Esophagus squamous epithelium (tissue), 5 donors: ENCODE measurements at regions not wholly inside any gene's neighbourhood (a gene's known extent, or its start where the extent isn't known, plus 50 kb on each side); places are given as distances from the start of the nearest gene placed in this dataset.

Experiments used
- DNase-seq: peaks from one replicate; lab custom pipeline; 2025; lab: John Stamatoyannopoulos, UW
- H3K27ac ChIP-seq, 4 donors: fragments of 200-600 bp; sonication (generic); one replicate each; pipeline ENCODE4 v1.5.1; 2016 to 2019; ENCODE audit warnings: mild to moderate bottlenecking in 1 of 4
- H3K27me3 ChIP-seq, 4 donors: fragments of 200-600 bp; sonication (generic); 1 replicate in 3 of 4; 2 replicates in 1 of 4; pipeline versions ENCODE4 v1.5.1 to v1.6.0; 2017 to 2021; ENCODE audit warnings: antibody characterized with exemption in 1 of 4
- H3K36me3 ChIP-seq, 3 donors: fragments of 200-600 bp; sonication (generic); one replicate each; pipeline ENCODE4 v1.5.1; 2016 to 2019
- H3K4me1 ChIP-seq, 3 donors: fragments of 200-600 bp; sonication (generic); one replicate each; pipeline ENCODE4 v1.5.1; 2017 to 2019
- H3K4me3 ChIP-seq, 4 donors: fragments of 200-600 bp; sonication (generic); 1 replicate in 3 of 4; 2 replicates in 1 of 4; pipeline ENCODE4 v1.5.1; 2016 to 2019; ENCODE audit warnings: mild to moderate bottlenecking in 2 of 4, moderate library complexity in 1 of 4
- H3K9me3 ChIP-seq, 3 donors: fragments of 200-600 bp; sonication (generic); one replicate each; pipeline ENCODE4 v1.5.1; 2016 to 2019
- CTCF ChIP-seq, 6 experiments: fragments of 450-650 bp in 4 of 6; fragments of 200-600 bp in 2 of 6; sonication (generic) in 2 of 6; IDR thresholded peaks; one replicate each; pipeline ENCODE4 v1.5.1; 2016 to 2019; ENCODE audit warnings: antibody characterized with exemption in 6 of 6, mild to moderate bottlenecking in 4 of 6, moderate library complexity in 4 of 6
- POLR2A ChIP-seq, 4 donors: fragments of 450-650 bp; IDR thresholded peaks; one replicate each; pipeline ENCODE4 v1.6.1; 2017; ENCODE audit warnings: antibody characterized with exemption in 4 of 4, mild to moderate bottlenecking in 4 of 4, moderate library complexity in 3 of 4
- WGBS, 2 donors: methylation state at CpG; one replicate each; pipeline ENCODE4 v1.1.5; 2018; 5-methylcytosine and 5-hydroxymethylcytosine counted together
- intact Hi-C: fragments of 100-400 bp; cut with DNase I; formaldehyde crosslinking; loops from one replicate; pipeline ENCODE4 v1.15.0; 2022
- donor health status: DM: yes; HTN: yes; CAD: no.

DNA sequence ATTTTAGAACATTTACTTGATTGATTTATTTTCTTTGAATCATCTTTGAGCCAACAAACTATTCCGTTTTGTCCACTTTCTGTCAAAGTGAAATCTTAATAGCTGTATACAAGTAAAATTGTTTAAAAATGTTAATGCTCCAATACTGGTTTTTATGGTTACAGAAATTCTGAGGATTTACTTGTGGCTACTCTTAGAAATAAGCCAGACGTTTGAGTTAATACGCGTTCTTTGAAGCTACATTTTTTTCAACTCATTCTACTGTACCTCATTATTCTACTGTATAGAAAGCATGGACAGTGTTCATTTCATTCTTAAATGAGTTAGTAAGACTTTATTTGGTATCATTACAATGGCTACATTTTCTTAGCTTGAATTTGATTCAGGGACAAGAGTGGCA is 996.2 kb upstream of the FLRT2 start:
- H3K9me3 ChIP-seq = no peaks in the 10 kb centered on the region
- no peak overlapping the region for H3K27ac ChIP-seq
- 82 to 84% methylated on average over 4 of the region's 4 CpGs for WGBS, 2 donors
- intact Hi-C loops = no loop called here
- TF ChIP-seq POLR2A (IDR thresholded peaks at IDR 0.05) (no peak), CTCF (IDR thresholded peaks at IDR 0.05) (no peak)
- no peaks in the 10 kb centered on the region for H3K27me3 ChIP-seq
- no peaks in the 10 kb centered on the region for H3K4me1 ChIP-seq
- no peak overlapping the region for H3K4me3 ChIP-seq
- no peak for DNase-seq
- H3K36me3 ChIP-seq = no peaks in the 10 kb centered on the region

DNA sequence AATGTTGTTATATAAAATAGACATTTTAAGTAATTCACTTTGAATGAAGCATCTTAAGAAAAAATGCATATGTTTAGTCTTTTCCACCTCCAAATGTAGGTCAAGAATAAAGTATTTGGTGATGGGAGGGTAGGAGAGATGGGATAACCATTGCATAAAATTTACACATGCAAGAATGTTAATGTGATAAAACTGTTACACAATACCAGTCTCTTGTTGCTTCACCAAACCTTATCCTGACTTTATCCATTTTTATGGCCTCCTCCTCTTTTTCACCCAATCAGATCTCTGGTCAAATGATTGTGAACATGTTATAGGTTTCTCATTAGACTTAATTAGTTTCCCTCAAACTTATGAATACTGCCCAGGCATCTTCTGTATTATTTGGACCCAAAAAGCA is 994.5 kb upstream of the FLRT2 start:
- H3K4me1 ChIP-seq = no peaks in the 10 kb centered on the region
- H3K9me3 ChIP-seq = no peaks in the 10 kb centered on the region
- no peak for TF ChIP-seq CTCF (IDR thresholded peaks at IDR 0.05)
- TF ChIP-seq POLR2A (IDR thresholded peaks at IDR 0.05) = no peak
- no peaks in the 10 kb centered on the region for H3K36me3 ChIP-seq
- H3K27ac ChIP-seq = no peak overlapping the region
- H3K4me3 ChIP-seq = no peak overlapping the region
- intact Hi-C loops = no loop called here
- H3K27me3 ChIP-seq = no peaks in the 10 kb centered on the region
- no peak for DNase-seq

DNA sequence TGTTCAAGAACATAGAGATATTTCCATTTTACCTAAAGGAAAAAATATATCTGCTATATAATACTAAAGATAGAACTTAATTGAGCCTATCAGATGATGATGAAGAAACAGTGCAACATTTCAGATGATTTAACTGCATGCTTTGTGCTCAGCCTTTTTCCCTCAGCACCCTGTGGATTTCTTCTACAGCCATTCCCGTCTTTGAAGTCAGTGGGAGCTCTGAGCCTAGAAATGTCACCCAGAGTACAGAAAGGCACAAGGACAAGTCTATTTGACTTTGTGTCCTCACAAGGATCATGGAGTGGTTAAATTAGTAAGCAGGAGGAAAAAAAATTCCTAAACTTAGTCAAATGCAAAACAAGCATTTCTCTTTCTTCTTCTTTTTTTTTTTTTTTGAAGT is 994.0 kb upstream of the FLRT2 start:
- intact Hi-C loops = no loop called here
- Histone ChIP-seq H3K36me3 (no peaks in the 10 kb centered on the region), H3K4me1 (no peaks in the 10 kb centered on the region), H3K27me3 (no peaks in the 10 kb centered on the region), H3K4me3 (no peak overlapping the region), H3K27ac (no peak overlapping the region), H3K9me3 (no peaks in the 10 kb centered on the region)
- no peak for TF ChIP-seq CTCF (IDR thresholded peaks at IDR 0.05)
- no peak for TF ChIP-seq POLR2A (IDR thresholded peaks at IDR 0.05)
- WGBS, 2 donors = 67 to 82% methylated on average over 1 of the region's 1 CpG
- no peak for DNase-seq

DNA sequence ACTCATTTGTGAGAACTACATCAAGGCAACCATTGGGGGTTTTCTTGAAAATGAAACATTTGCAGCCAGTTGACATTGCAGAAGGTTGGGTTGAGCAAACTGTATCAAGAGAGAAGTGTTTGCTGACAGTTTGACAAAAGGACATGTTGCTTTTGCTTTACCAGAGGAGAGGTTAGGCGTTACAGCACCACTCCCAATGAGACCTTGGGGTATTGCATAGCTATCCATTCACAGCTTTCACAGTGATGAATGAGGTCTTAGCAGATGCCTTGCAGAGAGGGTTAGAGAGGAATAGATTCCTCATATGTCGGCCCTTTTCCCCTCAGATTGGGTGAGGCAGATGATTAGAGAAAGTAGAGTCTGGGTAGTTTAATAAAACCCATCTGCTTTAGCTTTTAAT is 988.9 kb upstream of the FLRT2 start:
- no peak for DNase-seq
- Histone ChIP-seq H3K4me1 (no peaks in the 10 kb centered on the region), H3K9me3 (no peaks in the 10 kb centered on the region), H3K36me3 (no peaks in the 10 kb centered on the region), H3K4me3 (no peak overlapping the region), H3K27ac (no peak overlapping the region), H3K27me3 (no peaks in the 10 kb centered on the region)
- intact Hi-C loops = no loop called here
- WGBS, 2 donors = 29 to 57% methylated on average over 2 of the region's 2 CpGs
- TF ChIP-seq CTCF (IDR thresholded peaks at IDR 0.05) = no peak
- no peak for TF ChIP-seq POLR2A (IDR thresholded peaks at IDR 0.05)

DNA sequence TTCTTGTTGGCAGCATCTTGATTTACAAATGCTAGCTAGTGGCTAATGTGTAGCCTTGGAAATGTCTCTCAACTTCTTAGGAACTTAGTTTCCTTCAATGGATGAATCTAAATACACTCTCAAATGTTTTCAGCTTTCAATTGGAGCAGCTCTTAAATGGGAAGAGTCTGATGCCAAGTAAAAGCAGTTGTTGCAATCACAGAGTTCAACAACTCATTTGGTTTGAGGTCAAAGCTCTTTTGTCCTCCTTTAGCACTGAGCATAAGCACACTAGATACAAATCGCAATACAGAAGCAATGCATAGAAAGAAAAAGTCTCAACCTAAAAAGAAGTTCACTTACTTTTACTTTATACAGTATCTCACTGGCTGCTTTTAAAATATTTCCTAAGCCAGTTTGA is 986.1 kb upstream of the FLRT2 start:
- H3K9me3 ChIP-seq = no peaks in the 10 kb centered on the region
- TF ChIP-seq POLR2A (IDR thresholded peaks at IDR 0.05) (no peak), CTCF (IDR thresholded peaks at IDR 0.05) (no peak)
- intact Hi-C loops = no loop called here
- WGBS, 2 donors = 69 to 100% methylated on average over 1 of the region's 1 CpG
- H3K27ac ChIP-seq = no peak overlapping the region
- no peaks in the 10 kb centered on the region for H3K36me3 ChIP-seq
- no peak overlapping the region for H3K4me3 ChIP-seq
- no peaks in the 10 kb centered on the region for H3K4me1 ChIP-seq
- DNase-seq = no peak
- no peaks in the 10 kb centered on the region for H3K27me3 ChIP-seq
